BJ (cell line): ENCODE measurements at regions not wholly inside any gene's neighbourhood (a gene's known extent, or its start where the extent isn't known, plus 50 kb on each side); places are given as distances from the start of the nearest gene placed in this dataset.

Experiments used
- CTCF ChIA-PET: fragments of 350-600 bp; formaldehyde crosslinking; extraction: SDS; loops from one replicate; lab custom pipeline; 2021; ENCODE audit warnings: antibody characterized with exemption, inconsistent platforms; lab: Yijun Ruan, JAX
- POLR2A ChIA-PET: fragments of 300-600 bp; sonication (Branson Sonifier 250); formaldehyde crosslinking; extraction: SDS; loops from one replicate; lab custom pipeline; 2021; ENCODE audit warnings: antibody characterized with exemption; lab: Charles Lee
- DNase-seq: peaks from one replicate; pipeline ENCODE4 v3.0.0-alpha.2; 2011; ENCODE audit warnings: low read depth
- H3K27me3 ChIP-seq: 2 replicates; pipeline ENCODE4 v1.6.0; 2011; ENCODE audit warnings: low read length; ENCODE audit not compliant: control insufficient read depth, insufficient read depth
- H3K36me3 ChIP-seq: 2 replicates; pipeline ENCODE4 v1.5.1; 2011; ENCODE audit warnings: low read length; ENCODE audit not compliant: control insufficient read depth, insufficient read depth
- H3K4me3 ChIP-seq: 2 replicates; pipeline ENCODE4 v1.5.1; 2011; ENCODE audit warnings: low read depth, mild to moderate bottlenecking, control low read depth, low read length
- TF ChIP-seq, protein P1 (sequence below): IDR thresholded peaks from 2 replicates; pipeline ENCODE4 v1.5.1; 2011; ENCODE audit warnings: low read depth, mild to moderate bottlenecking, control low read depth, inconsistent platforms, low read length, moderate library complexity; ENCODE audit not compliant: insufficient read depth

DNA sequence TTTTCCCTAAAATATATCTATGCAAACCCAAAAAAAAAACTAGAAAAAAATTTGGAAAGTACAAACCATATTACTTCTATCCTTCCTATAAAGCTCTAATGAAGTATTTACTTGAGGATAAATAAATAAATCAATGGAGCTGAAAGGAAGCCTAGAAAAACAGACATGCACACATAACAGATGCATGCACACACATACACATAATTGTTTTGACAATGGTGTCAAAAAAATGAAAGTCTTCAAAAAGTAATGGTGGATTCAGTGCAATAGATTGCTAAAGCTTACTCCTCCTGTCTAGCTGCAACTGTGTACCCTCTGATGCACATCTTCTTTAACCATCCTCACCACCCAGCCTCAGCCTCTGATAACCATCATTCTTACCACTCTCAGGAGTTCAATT lies 521.9 kb upstream of the RGS18 start:
- H3K27me3 ChIP-seq = no peaks in the 10 kb centered on the region
- TF ChIP-seq, protein P1, sequence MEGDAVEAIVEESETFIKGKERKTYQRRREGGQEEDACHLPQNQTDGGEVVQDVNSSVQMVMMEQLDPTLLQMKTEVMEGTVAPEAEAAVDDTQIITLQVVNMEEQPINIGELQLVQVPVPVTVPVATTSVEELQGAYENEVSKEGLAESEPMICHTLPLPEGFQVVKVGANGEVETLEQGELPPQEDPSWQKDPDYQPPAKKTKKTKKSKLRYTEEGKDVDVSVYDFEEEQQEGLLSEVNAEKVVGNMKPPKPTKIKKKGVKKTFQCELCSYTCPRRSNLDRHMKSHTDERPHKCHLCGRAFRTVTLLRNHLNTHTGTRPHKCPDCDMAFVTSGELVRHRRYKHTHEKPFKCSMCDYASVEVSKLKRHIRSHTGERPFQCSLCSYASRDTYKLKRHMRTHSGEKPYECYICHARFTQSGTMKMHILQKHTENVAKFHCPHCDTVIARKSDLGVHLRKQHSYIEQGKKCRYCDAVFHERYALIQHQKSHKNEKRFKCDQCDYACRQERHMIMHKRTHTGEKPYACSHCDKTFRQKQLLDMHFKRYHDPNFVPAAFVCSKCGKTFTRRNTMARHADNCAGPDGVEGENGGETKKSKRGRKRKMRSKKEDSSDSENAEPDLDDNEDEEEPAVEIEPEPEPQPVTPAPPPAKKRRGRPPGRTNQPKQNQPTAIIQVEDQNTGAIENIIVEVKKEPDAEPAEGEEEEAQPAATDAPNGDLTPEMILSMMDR = no peak
- CTCF ChIA-PET = no interaction called here
- no peak for DNase-seq
- no peaks in the 10 kb centered on the region for H3K36me3 ChIP-seq
- POLR2A ChIA-PET = interaction anchor here (0.6 kb wide), 1 partner anchor 269 kb away, joined by 3 read pairs; no protein-coding TSS in a partner anchor
- no peak overlapping the region for H3K4me3 ChIP-seq

DNA sequence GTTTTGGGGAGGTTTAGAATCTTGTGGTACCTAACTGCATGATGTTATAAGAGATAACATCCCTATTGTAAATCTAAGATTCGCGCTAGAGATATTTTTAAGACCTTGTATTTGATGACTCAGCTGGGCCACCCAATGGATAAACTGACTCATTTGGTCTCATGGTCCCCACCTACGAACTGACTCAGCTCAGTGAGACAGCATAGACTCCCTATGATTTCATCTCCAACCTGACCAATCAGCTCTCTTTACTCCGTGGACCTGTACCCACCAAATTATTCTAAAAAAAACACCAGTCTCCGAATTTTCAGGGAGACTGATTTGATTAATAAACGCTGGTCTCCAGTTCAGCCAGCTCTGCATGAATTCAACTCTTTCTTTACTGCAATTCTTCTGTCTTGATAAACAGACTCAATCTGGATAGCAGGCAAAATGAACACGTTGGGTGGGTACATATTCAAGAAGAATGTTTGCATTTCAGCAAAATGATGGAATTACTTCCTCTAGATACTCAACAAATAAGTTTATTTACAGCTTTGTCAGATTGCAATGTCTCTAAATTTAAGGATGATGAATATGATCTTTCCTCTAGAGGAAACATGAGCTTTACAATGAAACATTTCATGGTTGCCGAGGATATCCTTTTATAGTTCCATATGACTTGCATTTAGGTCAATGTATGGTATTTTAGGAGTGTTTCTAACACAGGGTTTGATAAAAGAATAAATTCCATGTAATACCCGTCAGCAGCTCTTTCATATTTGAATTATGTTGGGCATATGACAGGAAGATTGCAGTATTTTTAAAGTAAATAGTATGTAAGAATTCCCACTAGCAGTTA lies 516.6 kb upstream of the RGS18 start:
- no peak overlapping the region for H3K4me3 ChIP-seq
- ChIA-PET POLR2A (no interaction called here), CTCF (interaction anchor here (0.6 kb wide), 1 partner anchor 361 kb away, joined by 3 read pairs; no protein-coding TSS in a partner anchor)
- H3K36me3 ChIP-seq = no peaks in the 10 kb centered on the region
- H3K27me3 ChIP-seq = no peaks in the 10 kb centered on the region
- DNase-seq = no peak
- TF ChIP-seq, protein P1 = no peak

DNA sequence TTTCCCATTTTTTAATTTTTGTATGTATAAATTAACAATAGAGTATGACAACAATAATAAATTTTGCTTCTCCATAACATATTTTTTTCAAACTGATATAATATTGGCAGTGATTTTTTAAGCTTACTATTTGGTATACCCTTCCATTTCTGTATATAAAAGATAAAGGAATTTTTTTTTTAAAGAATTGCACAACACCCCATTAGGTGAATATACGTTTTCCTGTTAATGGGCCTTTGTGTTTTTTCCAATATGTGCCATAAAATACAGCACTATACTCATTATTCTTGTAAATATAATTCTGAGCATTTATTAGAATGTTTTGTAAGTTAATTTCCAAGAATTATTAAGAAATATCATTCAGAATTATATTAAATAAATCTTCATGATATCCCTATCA lies 515.2 kb upstream of the RGS18 start:
- CTCF ChIA-PET = no interaction called here
- H3K27me3 ChIP-seq = no peaks in the 10 kb centered on the region
- POLR2A ChIA-PET = no interaction called here
- no peak for DNase-seq
- no peak overlapping the region for H3K4me3 ChIP-seq
- TF ChIP-seq, protein P1 = no peak
- no peaks in the 10 kb centered on the region for H3K36me3 ChIP-seq

DNA sequence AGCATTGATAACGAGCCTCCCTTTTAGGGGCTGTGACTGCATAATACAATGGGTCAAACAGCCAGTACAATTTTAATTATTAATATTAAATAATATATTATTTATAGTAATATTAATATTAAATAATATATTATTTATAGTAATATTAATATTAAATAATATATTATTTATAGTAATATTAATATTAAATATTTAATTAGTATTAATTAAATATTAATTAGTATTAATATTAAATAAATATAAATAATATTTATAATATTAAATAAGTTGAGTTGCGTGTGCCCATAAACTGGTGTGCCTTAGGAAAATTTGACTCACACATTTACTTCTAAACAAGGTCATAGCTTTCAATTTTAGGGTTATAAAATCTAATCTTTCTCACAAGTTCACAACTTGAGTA lies 509.3 kb upstream of the RGS18 start:
- no peaks in the 10 kb centered on the region for H3K27me3 ChIP-seq
- DNase-seq = no peak
- H3K4me3 ChIP-seq = no peak overlapping the region
- H3K36me3 ChIP-seq = no peaks in the 10 kb centered on the region
- POLR2A ChIA-PET = no interaction called here
- CTCF ChIA-PET = no interaction called here
- TF ChIP-seq, protein P1 = no peak

DNA sequence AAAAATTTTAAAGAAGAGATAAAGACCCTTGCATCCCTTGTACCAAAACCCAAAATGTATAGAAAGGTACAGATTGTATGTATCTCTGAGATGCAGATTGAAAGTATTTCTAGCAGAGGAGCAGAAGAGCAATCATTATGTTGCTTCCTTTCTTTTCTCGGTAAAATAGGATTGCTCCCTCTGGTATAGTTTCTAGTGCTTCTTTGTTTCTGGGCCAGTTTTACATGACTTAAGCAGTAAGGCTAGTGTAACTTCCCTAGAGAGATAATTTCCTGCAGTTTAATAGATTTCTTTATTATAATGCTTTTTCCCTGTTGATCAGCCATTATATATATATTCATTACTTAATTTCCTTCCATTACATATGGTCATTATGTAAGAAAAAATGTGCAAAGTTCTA lies 496.2 kb upstream of the RGS18 start:
- ChIA-PET CTCF (no interaction called here), POLR2A (no interaction called here)
- TF ChIP-seq, protein P1 = no peak
- no peaks in the 10 kb centered on the region for H3K27me3 ChIP-seq
- H3K36me3 ChIP-seq = no peaks in the 10 kb centered on the region
- DNase-seq = no peak
- no peak overlapping the region for H3K4me3 ChIP-seq
